ENCODE measurements at regions not wholly inside any gene's neighbourhood (a gene's known extent, or its start where the extent isn't known, plus 50 kb on each side); places are given as distances from the start of the nearest gene placed in this dataset.

DNA sequence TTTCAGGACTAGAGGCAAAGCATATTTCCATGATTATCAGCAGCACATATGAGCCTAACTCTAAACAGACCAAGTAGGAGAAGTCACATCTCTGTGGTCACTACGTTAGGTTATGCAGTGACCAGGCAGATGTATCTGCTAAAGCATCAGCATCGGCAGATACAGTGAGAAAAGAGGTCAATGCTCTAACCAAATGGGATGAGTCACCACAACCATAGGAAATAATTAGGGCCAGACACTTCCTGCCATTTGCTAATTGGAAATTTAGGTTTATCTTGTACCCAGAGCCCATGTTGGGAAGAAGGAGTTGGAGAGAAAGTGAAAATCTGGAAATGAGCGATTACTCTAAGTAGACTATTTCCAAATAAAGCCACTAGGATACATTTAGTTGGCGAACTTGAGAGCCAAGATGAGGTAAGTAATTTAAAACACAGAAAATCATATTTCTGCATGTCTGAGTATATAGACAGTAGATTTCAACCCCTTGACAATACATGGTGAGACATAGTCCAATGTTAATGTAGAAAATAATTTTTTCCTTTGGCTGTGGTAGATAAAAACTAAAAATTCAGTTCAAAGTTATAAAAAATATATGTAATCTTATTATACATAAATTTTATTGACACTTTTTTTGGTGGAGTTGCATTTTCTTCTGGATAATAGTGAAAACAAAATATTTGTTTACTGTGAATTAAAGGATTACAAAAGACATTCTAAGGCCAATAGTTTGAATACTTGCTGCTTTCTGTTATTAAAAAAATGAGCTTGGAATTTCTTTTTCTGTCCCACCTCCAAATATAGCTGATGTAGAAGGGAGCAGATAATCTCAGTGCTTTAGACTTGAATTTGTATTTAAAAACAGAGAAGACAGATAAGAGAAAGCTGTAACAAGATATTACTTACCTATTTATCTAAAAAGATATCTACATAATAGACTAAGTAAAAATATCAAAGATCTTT lies 104.4 kb upstream of the CSNK1A1L start:
- Mint-ChIP-seq H3K4me1 (ENCODE audit: low read depth) (no peaks in the 10 kb centered on the region), H3K27ac (no peak overlapping the region), H3K36me3 (no peaks in the 10 kb centered on the region), H3K9me3 (peaks cover 2% of the 10 kb centered on the region), H3K4me3 (no peak overlapping the region), H3K27me3 (no peaks in the 10 kb centered on the region)
- ChIA-PET CTCF (no interaction called here), POLR2A (no interaction called here)
- intact Hi-C loops (cut with micrococcal nuclease): no loop called here
- DNase-seq: no peak

GRCh38 chr13:37207691-37208451 lies 102.4 kb upstream of the CSNK1A1L start:
- ChIA-PET POLR2A (no interaction called here), CTCF (no interaction called here)
- intact Hi-C loops (cut with micrococcal nuclease): no loop called here
- no peaks in the 10 kb centered on the region for H3K36me3 Mint-ChIP-seq
- H3K4me3 Mint-ChIP-seq: no peak overlapping the region
- H3K9me3 Mint-ChIP-seq: peaks cover 2% of the 10 kb centered on the region
- DNase-seq: no peak
- no peaks in the 10 kb centered on the region for H3K4me1 Mint-ChIP-seq (ENCODE audit: low read depth)
- no peak overlapping the region for H3K27ac Mint-ChIP-seq
- H3K27me3 Mint-ChIP-seq: no peaks in the 10 kb centered on the region

DNA sequence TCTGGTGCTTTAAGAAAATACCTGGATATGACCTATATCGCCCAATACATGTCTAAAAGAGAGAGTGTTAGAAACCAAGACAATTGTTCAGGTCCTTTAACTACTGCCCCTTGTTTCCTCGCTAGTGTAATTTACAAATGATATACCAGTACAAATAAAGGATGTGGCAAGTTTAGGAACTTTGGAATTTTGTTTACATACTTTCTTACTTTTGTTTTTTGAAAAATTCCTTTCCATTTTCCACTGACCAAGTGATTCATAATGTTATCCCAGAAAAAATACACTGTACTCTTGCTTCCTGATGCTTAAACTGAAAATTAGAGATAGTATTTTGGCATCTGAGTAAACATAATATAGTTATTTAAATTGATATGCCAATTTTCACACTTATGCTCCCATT lies 96.8 kb upstream of the CSNK1A1L start:
- ChIA-PET POLR2A (no interaction called here), CTCF (no interaction called here)
- no peak overlapping the region for H3K4me3 Mint-ChIP-seq
- no peak for DNase-seq
- H3K4me1 Mint-ChIP-seq (ENCODE audit: low read depth): no peaks in the 10 kb centered on the region
- H3K9me3 Mint-ChIP-seq: peaks cover 2% of the 10 kb centered on the region
- intact Hi-C loops (cut with micrococcal nuclease): no loop called here
- no peak overlapping the region for H3K27ac Mint-ChIP-seq
- no peaks in the 10 kb centered on the region for H3K36me3 Mint-ChIP-seq
- no peaks in the 10 kb centered on the region for H3K27me3 Mint-ChIP-seq

DNA sequence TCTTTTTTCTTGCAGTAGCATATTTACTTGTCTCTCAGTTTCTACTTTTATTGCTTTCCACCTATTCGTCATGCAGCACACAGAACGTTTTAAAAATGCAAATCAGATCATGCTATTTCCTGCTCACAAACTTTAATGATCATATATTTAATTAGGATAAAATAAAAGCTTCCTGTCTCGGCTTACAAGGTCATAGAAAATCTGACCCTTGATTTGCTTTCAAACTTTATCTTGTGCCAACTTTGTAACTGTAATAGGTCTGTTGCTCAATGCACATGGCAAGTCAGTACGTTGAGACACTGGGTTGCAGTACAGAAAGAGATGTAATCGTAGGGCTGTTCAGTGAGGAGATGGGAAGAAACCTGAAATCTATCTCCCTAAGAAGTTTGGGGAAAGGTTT lies 95.6 kb upstream of the CSNK1A1L start:
- Mint-ChIP-seq H3K4me3 (no peak overlapping the region), H3K4me1 (ENCODE audit: low read depth) (no peaks in the 10 kb centered on the region), H3K36me3 (no peaks in the 10 kb centered on the region), H3K27ac (no peak overlapping the region), H3K9me3 (peaks cover under 1% of the 10 kb centered on the region), H3K27me3 (no peaks in the 10 kb centered on the region)
- POLR2A ChIA-PET: no interaction called here
- CTCF ChIA-PET: no interaction called here
- intact Hi-C loops (cut with micrococcal nuclease): no loop called here
- no peak for DNase-seq

DNA sequence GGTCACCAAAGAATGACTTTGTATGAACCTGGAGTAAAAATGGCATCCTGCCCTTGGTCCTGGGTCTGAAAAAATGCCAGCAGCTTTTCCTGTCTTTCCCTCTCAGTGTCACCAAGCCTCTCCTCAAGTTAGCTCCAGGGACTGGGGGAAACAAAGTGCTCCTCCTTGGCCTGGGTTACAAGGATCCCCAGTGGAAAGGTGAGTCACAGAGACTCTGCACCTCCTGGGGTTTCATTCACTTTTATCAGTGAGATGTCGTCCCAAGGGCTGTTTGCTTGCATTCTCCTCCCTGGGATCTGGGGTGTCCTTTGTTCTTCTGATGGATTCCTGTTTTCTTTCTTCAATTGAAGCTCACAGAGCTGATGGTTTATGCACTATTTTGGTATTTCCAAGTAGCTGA lies 93.2 kb upstream of the CSNK1A1L start:
- no peaks in the 10 kb centered on the region for H3K4me1 Mint-ChIP-seq (ENCODE audit: low read depth)
- intact Hi-C loops (cut with micrococcal nuclease): no loop called here
- no peak overlapping the region for H3K4me3 Mint-ChIP-seq
- no peak overlapping the region for H3K27ac Mint-ChIP-seq
- CTCF ChIA-PET: no interaction called here
- DNase-seq: no peak
- no peaks in the 10 kb centered on the region for H3K9me3 Mint-ChIP-seq
- H3K27me3 Mint-ChIP-seq: no peaks in the 10 kb centered on the region
- H3K36me3 Mint-ChIP-seq: no peaks in the 10 kb centered on the region
- POLR2A ChIA-PET: no interaction called here

GRCh38 chr13:37195621-37196020 lies 90.2 kb upstream of the CSNK1A1L start:
- intact Hi-C loops (cut with micrococcal nuclease): no loop called here
- ChIA-PET CTCF (no interaction called here), POLR2A (no interaction called here)
- H3K9me3 Mint-ChIP-seq: no peaks in the 10 kb centered on the region
- DNase-seq: no peak
- no peaks in the 10 kb centered on the region for H3K27me3 Mint-ChIP-seq
- no peaks in the 10 kb centered on the region for H3K36me3 Mint-ChIP-seq
- H3K27ac Mint-ChIP-seq: no peak overlapping the region
- no peak overlapping the region for H3K4me3 Mint-ChIP-seq
- H3K4me1 Mint-ChIP-seq (ENCODE audit: low read depth): no peaks in the 10 kb centered on the region

DNA sequence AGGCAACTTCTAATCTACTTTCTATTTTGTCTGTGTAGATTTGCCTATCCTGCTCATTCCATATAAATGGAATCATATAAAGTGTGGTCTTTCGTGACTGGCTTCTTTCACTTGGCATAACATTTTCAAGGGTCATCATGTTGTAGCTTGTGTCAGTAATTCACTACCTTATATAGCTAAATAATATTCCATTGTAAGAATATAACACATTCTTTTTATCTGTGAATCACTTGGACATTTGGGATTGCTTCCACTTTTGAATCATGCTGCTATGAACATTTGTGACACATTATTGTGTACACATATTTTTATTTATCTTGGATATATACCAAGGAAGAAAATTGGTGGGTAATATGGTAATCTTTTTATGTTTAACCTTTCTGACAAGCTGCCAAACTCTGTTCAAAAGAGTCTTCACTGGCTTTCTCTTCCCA lies 89.0 kb upstream of the CSNK1A1L start:
- intact Hi-C loops (cut with micrococcal nuclease): no loop called here
- ChIA-PET POLR2A (no interaction called here), CTCF (no interaction called here)
- no peak overlapping the region for H3K27ac Mint-ChIP-seq
- no peaks in the 10 kb centered on the region for H3K36me3 Mint-ChIP-seq
- no peak overlapping the region for H3K4me3 Mint-ChIP-seq
- no peaks in the 10 kb centered on the region for H3K4me1 Mint-ChIP-seq (ENCODE audit: low read depth)
- H3K27me3 Mint-ChIP-seq: no peaks in the 10 kb centered on the region
- H3K9me3 Mint-ChIP-seq: peaks cover 3% of the 10 kb centered on the region
- no peak for DNase-seq

DNA sequence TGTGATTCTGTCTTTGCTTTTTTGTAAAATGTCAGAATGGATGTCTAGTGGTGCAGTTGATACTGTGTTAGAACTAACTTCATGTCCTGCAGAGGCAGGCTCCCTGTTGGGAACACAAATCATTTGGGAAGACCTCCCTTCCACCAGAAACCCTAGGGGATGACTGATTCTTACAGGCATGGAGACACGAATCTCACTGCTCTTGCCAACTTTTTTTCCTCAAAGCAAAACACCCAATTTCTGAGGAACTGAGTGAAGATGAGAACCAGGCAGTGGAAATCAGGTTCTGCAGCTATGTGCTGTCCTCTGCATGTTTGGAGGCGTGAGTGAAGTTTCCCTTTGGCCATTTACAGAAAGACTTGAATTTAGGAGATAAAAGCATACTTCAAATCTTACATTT lies 87.5 kb upstream of the CSNK1A1L start:
- Mint-ChIP-seq H3K4me3 (no peak overlapping the region), H3K9me3 (peaks cover 4% of the 10 kb centered on the region), H3K27ac (no peak overlapping the region), H3K36me3 (no peaks in the 10 kb centered on the region), H3K27me3 (no peaks in the 10 kb centered on the region), H3K4me1 (ENCODE audit: low read depth) (no peaks in the 10 kb centered on the region)
- intact Hi-C loops (cut with micrococcal nuclease): no loop called here
- ChIA-PET POLR2A (no interaction called here), CTCF (no interaction called here)
- DNase-seq: no peak

DNA sequence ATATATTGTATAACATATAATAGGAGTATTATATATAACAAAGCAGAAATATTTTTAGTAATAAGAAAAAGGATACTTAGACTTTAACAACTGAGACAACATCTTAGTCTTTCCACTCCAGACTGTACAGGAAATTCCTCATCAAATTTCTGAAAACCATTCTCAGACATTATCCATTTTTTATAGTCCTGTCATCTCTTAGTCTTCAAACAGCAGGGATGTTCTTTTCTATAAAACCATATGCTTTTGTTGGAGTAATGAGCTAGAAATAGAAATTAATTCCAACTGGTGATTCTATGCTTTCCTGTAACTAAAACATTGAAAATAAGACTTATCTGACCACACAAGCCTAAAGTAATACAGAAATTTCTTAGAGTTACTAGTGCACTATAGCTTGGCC lies 82.2 kb upstream of the CSNK1A1L start:
- DNase-seq: no peak
- Mint-ChIP-seq H3K36me3 (no peaks in the 10 kb centered on the region), H3K27me3 (no peaks in the 10 kb centered on the region), H3K27ac (no peak overlapping the region), H3K9me3 (peaks cover 5% of the 10 kb centered on the region), H3K4me1 (ENCODE audit: low read depth) (no peaks in the 10 kb centered on the region), H3K4me3 (no peak overlapping the region)
- CTCF ChIA-PET: no interaction called here
- intact Hi-C loops (cut with micrococcal nuclease): no loop called here
- POLR2A ChIA-PET: no interaction called here

- Mint-ChIP-seq H3K36me3 (no peaks in the 10 kb centered on the region), H3K9me3 (peaks cover 5% of the 10 kb centered on the region), H3K27ac (no peak overlapping the region), H3K27me3 (no peaks in the 10 kb centered on the region), H3K4me1 (ENCODE audit: low read depth) (no peaks in the 10 kb centered on the region), H3K4me3 (no peak overlapping the region)
- intact Hi-C loops (cut with micrococcal nuclease): no loop called here
- POLR2A ChIA-PET: no interaction called here
- CTCF ChIA-PET: no interaction called here
- no peak for DNase-seq
Observed at GRCh38 chr13:37187105-37187504, 81.6 kb upstream of the CSNK1A1L start.

DNA sequence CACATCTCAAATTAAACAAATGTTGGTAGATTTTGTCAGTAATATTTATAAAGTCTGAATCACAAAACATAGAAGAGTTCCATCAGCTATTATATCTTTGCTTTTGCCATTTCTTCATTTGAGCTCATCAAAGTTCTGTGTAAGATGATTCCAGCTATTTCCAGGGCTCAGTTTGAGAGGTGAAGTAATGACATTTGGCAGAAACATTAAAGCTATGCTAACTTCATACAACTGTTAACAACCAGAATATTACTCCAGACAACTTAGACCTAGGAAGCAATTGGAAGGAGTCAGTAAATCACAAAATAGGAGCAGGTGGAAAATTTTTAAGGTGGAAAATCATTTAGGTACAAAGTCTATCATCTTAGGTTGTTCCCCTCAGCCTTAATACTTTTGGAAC lies 76.2 kb upstream of the CSNK1A1L start:
- Mint-ChIP-seq H3K27ac (no peak overlapping the region), H3K4me1 (ENCODE audit: low read depth) (no peaks in the 10 kb centered on the region), H3K27me3 (peaks cover 2% of the 10 kb centered on the region), H3K36me3 (no peaks in the 10 kb centered on the region), H3K4me3 (no peak overlapping the region), H3K9me3 (no peaks in the 10 kb centered on the region)
- no peak for DNase-seq
- ChIA-PET CTCF (no interaction called here), POLR2A (no interaction called here)
- intact Hi-C loops (cut with micrococcal nuclease): no loop called here

DNA sequence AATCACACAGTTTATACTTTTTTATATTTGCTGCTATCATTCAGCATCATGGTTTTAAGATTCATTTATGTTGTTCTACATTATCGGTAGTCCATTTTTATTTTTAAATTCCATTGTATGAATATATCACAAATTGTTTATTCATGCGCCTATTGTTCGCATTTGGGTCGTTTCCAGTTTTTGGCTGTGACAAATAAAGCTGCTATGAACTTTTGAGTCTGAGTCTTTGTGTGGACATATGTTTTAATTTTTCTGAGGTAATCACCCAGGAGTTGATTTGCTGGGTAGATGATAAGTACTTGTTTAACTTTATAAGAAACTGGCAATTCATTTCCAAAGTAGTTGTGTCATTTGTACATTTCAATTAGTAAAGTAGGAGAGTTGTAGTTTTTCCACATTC lies 74.2 kb upstream of the CSNK1A1L start:
- Mint-ChIP-seq H3K9me3 (no peaks in the 10 kb centered on the region), H3K36me3 (no peaks in the 10 kb centered on the region), H3K27me3 (peaks cover 2% of the 10 kb centered on the region)

GRCh38 chr13:37177125-37177524 lies 71.7 kb upstream of the CSNK1A1L start:
- CTCF ChIA-PET: no interaction called here
- no peaks in the 10 kb centered on the region for H3K4me1 Mint-ChIP-seq (ENCODE audit: low read depth)
- intact Hi-C loops (cut with micrococcal nuclease): no loop called here
- no peak overlapping the region for H3K4me3 Mint-ChIP-seq
- peaks cover 2% of the 10 kb centered on the region for H3K27me3 Mint-ChIP-seq
- no peak for DNase-seq
- no peaks in the 10 kb centered on the region for H3K9me3 Mint-ChIP-seq
- POLR2A ChIA-PET: no interaction called here
- no peak overlapping the region for H3K27ac Mint-ChIP-seq
- no peaks in the 10 kb centered on the region for H3K36me3 Mint-ChIP-seq

More for the DNA sequence above, 74.2 kb upstream of the CSNK1A1L start:
- intact Hi-C loops (cut with micrococcal nuclease): no loop called here
- ChIA-PET CTCF (no interaction called here), POLR2A (no interaction called here)
- H3K4me1 Mint-ChIP-seq (ENCODE audit: low read depth): no peaks in the 10 kb centered on the region
- H3K4me3 Mint-ChIP-seq: no peak overlapping the region
- H3K27ac Mint-ChIP-seq: no peak overlapping the region
- no peak for DNase-seq

Data from activated CD4-positive, alpha-beta memory T cell treated with anti-CD3 and anti-CD28 coated beads for 36 hours (primary cell).